ENCODE measurements at regions not wholly inside any gene's neighbourhood (a gene's known extent, or its start where the extent isn't known, plus 50 kb on each side); places are given as distances from the start of the nearest gene placed in this dataset.

GRCh38 chr6:163647624-163648023, 233.1 kb downstream of the QKI start:
- Histone ChIP-seq H3K4me1 (ENCODE audit: control insufficient read depth, extremely low read depth, insufficient read depth, low read length) (no peaks in the 10 kb centered on the region), H2AFZ (ENCODE audit: control insufficient read depth, low read length) (no peak overlapping the region), H3K36me3 (ENCODE audit: control insufficient read depth in 2 of 2, extremely low read depth in 1 of 2, insufficient read depth in 2 of 2, low read length in 2 of 2) (no peaks in the 10 kb centered on the region), H3K9ac (ENCODE audit: control insufficient read depth, extremely low read depth, insufficient read depth, low read length) (no peak overlapping the region), H4K20me1 (ENCODE audit: control insufficient read depth, extremely low read depth, insufficient read depth, low read length) (no peaks in the 10 kb centered on the region), H3K79me2 (ENCODE audit: control insufficient read depth, insufficient read depth, low read length) (no peaks in the 10 kb centered on the region), H3K4me2 (ENCODE audit: control insufficient read depth, extremely low read depth, insufficient read depth, low read depth, low read length) (no peak overlapping the region), H3K27me3 (ENCODE audit: control insufficient read depth, extremely low read depth, insufficient read depth, low read length) (no peaks in the 10 kb centered on the region), H3K9me1 (ENCODE audit: control insufficient read depth, extremely low read depth, insufficient read depth, low read length) (no peaks in the 10 kb centered on the region), H3K4me3 (ENCODE audit: control insufficient read depth in 2 of 3, extremely low read depth in 1 of 3, insufficient read depth in 2 of 3, low read depth in 1 of 3, low read length in 3 of 3) (no peak overlapping the region), H3K9me3 (ENCODE audit: control insufficient read depth, low read depth, low read length) (no peaks in the 10 kb centered on the region), H3K27ac (ENCODE audit: control insufficient read depth, insufficient read depth, low read length) (no peak overlapping the region)
- FAIRE-seq (no peak), DNase-seq (ENCODE audit: low read depth, low spot score) (no peak)
- TF ChIP-seq EZH2 (IDR thresholded peaks at IDR 0.05; ENCODE audit: low read length) = no peak
- TF ChIP-seq, protein P1, sequence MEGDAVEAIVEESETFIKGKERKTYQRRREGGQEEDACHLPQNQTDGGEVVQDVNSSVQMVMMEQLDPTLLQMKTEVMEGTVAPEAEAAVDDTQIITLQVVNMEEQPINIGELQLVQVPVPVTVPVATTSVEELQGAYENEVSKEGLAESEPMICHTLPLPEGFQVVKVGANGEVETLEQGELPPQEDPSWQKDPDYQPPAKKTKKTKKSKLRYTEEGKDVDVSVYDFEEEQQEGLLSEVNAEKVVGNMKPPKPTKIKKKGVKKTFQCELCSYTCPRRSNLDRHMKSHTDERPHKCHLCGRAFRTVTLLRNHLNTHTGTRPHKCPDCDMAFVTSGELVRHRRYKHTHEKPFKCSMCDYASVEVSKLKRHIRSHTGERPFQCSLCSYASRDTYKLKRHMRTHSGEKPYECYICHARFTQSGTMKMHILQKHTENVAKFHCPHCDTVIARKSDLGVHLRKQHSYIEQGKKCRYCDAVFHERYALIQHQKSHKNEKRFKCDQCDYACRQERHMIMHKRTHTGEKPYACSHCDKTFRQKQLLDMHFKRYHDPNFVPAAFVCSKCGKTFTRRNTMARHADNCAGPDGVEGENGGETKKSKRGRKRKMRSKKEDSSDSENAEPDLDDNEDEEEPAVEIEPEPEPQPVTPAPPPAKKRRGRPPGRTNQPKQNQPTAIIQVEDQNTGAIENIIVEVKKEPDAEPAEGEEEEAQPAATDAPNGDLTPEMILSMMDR (optimal IDR thresholded peaks at IDR 0.05 in 1 of 3, IDR thresholded peaks at IDR 0.05 in 1 of 3, conservative IDR thresholded peaks at IDR 0.05 in 1 of 3; ENCODE audit: extremely low read depth in 1 of 3, insufficient read depth in 2 of 3, low read length in 3 of 3) = no peak
- dilution Hi-C loops (cut with MboI; ENCODE audit: extremely low pct_ligation_motif_present, low sequenced_read_pairs) = no loop called here

DNA sequence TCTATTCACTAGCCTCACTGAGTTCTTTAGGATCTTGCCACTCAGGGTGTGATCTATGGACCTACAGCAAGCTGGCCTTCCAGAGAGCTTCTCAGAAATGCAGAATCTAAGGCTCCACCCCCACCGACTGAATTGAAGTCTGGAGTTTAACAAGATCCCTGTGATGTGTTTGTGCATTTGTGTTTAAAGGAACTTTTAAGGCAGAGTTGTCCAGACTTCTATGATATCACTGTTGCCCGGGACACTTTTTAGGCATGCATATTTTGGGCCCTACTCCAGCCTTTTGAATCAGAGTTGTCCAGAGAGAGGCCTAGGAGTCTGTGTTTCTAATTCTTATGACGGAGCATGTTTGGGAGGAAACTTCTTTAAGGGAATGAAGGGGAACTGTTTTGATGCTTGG, 232.3 kb downstream of the QKI start:
- Histone ChIP-seq H3K36me3 (ENCODE audit: control insufficient read depth in 2 of 2, extremely low read depth in 1 of 2, insufficient read depth in 2 of 2, low read length in 2 of 2) (no peaks in the 10 kb centered on the region), H3K27ac (ENCODE audit: control insufficient read depth, insufficient read depth, low read length) (no peak overlapping the region), H4K20me1 (ENCODE audit: control insufficient read depth, extremely low read depth, insufficient read depth, low read length) (no peaks in the 10 kb centered on the region), H3K79me2 (ENCODE audit: control insufficient read depth, insufficient read depth, low read length) (no peaks in the 10 kb centered on the region), H3K9me3 (ENCODE audit: control insufficient read depth, low read depth, low read length) (no peaks in the 10 kb centered on the region), H2AFZ (ENCODE audit: control insufficient read depth, low read length) (no peak overlapping the region), H3K9me1 (ENCODE audit: control insufficient read depth, extremely low read depth, insufficient read depth, low read length) (no peaks in the 10 kb centered on the region), H3K4me2 (ENCODE audit: control insufficient read depth, extremely low read depth, insufficient read depth, low read depth, low read length) (no peak overlapping the region), H3K4me3 (ENCODE audit: control insufficient read depth in 2 of 3, extremely low read depth in 1 of 3, insufficient read depth in 2 of 3, low read depth in 1 of 3, low read length in 3 of 3) (no peak overlapping the region), H3K4me1 (ENCODE audit: control insufficient read depth, extremely low read depth, insufficient read depth, low read length) (no peaks in the 10 kb centered on the region), H3K9ac (ENCODE audit: control insufficient read depth, extremely low read depth, insufficient read depth, low read length) (no peak overlapping the region), H3K27me3 (ENCODE audit: control insufficient read depth, extremely low read depth, insufficient read depth, low read length) (no peaks in the 10 kb centered on the region)
- dilution Hi-C loops (cut with MboI; ENCODE audit: extremely low pct_ligation_motif_present, low sequenced_read_pairs) = no loop called here
- TF ChIP-seq, protein P1 (optimal IDR thresholded peaks at IDR 0.05 in 1 of 3, IDR thresholded peaks at IDR 0.05 in 1 of 3, conservative IDR thresholded peaks at IDR 0.05 in 1 of 3; ENCODE audit: extremely low read depth in 1 of 3, insufficient read depth in 2 of 3, low read length in 3 of 3) = no peak
- FAIRE-seq (no peak), DNase-seq (ENCODE audit: low read depth, low spot score) (no peak)

Measured in keratinocyte (primary cell).